Activated CD8-positive, alpha-beta T cell treated with anti-CD3 and anti-CD28 coated beads, Interleukin-2, amount 10 ng/mL, durations not matched to agents 7 days and 5 days (primary cell): ENCODE measurements at regions not wholly inside any gene's neighbourhood (a gene's known extent, or its start where the extent isn't known, plus 50 kb on each side); places are given as distances from the start of the nearest gene placed in this dataset.
"Not testable (repeated sequence)": the region's sequence is repeated elsewhere in the genome, so short reads cannot be mapped to it uniquely, and the experiment has no call there.

Experiments
- ATAC-seq: fragments of 150-1000 bp; cut with Tn5 transposase; one replicate; pipeline ENCODE4 v1.10.0; 2021; ENCODE audit warnings: moderate library complexity
- CTCF ChIA-PET: fragments of 350-600 bp; sonication (Branson Sonifier 250); formaldehyde crosslinking; loops from one replicate; lab custom pipeline; 2021; ENCODE audit warnings: antibody characterized with exemption; lab: Charles Lee
- POLR2A ChIA-PET: fragments of 350-600 bp; sonication (Branson Sonifier 250); formaldehyde crosslinking; loops from one replicate; lab custom pipeline; 2021; ENCODE audit warnings: antibody characterized with exemption; lab: Charles Lee
- DNase-seq: peaks from one replicate; pipeline ENCODE4 v3.0.0-alpha.2; 2020
- H3K27ac Mint-ChIP-seq: one replicate; pipeline ENCODE4 v1.8.0; 2021; ENCODE audit warnings: mild to moderate bottlenecking, mixed read lengths
- H3K27me3 Mint-ChIP-seq: one replicate; pipeline ENCODE4 v1.8.0; 2021; ENCODE audit warnings: low read depth, mixed read lengths
- H3K36me3 Mint-ChIP-seq: one replicate; pipeline ENCODE4 v1.8.0; 2021; ENCODE audit warnings: low read depth, mixed read lengths
- H3K4me1 Mint-ChIP-seq: one replicate; pipeline ENCODE4 v1.8.0; 2021; ENCODE audit warnings: low read depth, mixed read lengths
- H3K4me3 Mint-ChIP-seq: one replicate; pipeline ENCODE4 v1.8.0; 2021; ENCODE audit warnings: mild to moderate bottlenecking, mixed read lengths
- H3K9me3 Mint-ChIP-seq: one replicate; pipeline ENCODE4 v1.8.0; 2022; ENCODE audit warnings: mixed read lengths; ENCODE audit not compliant: insufficient read depth

- peaks cover 12% of the 10 kb centered on the region for H3K4me1 Mint-ChIP-seq
- H3K9me3 Mint-ChIP-seq, result no peaks in the 10 kb centered on the region
- no peaks in the 10 kb centered on the region for H3K36me3 Mint-ChIP-seq
- ChIA-PET CTCF (no interaction called here), POLR2A (no interaction called here)
- no peak for DNase-seq
- no peak overlapping the region for H3K4me3 Mint-ChIP-seq
- no peak overlapping the region for H3K27ac Mint-ChIP-seq
- no peak for ATAC-seq
- H3K27me3 Mint-ChIP-seq, result peaks cover 20% of the 10 kb centered on the region
These were observed 290.9 kb downstream of the SIPA1L2 start for GRCh38 chr1:232339073-232339472.

GRCh38 chr1:232335741-232336293 is 294.1 kb downstream of the SIPA1L2 start:
- Mint-ChIP-seq H3K36me3 (no peaks in the 10 kb centered on the region), H3K27me3 (peaks cover 22% of the 10 kb centered on the region), H3K27ac (peak overlapping the region; percentile 72), H3K4me3 (no peak overlapping the region), H3K9me3 (no peaks in the 10 kb centered on the region), H3K4me1 (peaks cover 12% of the 10 kb centered on the region)
- ChIA-PET POLR2A (no interaction called here), CTCF (interaction anchor here (1.4 kb wide), 1 partner anchor 292 kb away, joined by 4 read pairs; no protein-coding TSS in a partner anchor)
- ATAC-seq (no peak), DNase-seq (no peak)

- DNase-seq (peak; percentile 58), ATAC-seq (peak; percentile 82)
- Mint-ChIP-seq H3K4me1 (peaks cover 12% of the 10 kb centered on the region), H3K36me3 (no peaks in the 10 kb centered on the region), H3K4me3 (no peak overlapping the region), H3K27ac (peak overlapping the region; percentile 72), H3K9me3 (no peaks in the 10 kb centered on the region), H3K27me3 (peaks cover 22% of the 10 kb centered on the region)
- ChIA-PET CTCF (interaction anchor here (1.4 kb wide), 1 partner anchor 292 kb away, joined by 4 read pairs; no protein-coding TSS in a partner anchor), POLR2A (no interaction called here)
These were observed 294.7 kb downstream of the SIPA1L2 start for GRCh38 chr1:232335261-232335660.

GRCh38 chr1:232334811-232335210 is 295.1 kb downstream of the SIPA1L2 start:
- Mint-ChIP-seq H3K9me3 (no peaks in the 10 kb centered on the region), H3K27ac (no peak overlapping the region), H3K4me3 (no peak overlapping the region), H3K4me1 (peaks cover 12% of the 10 kb centered on the region), H3K27me3 (peaks cover 22% of the 10 kb centered on the region), H3K36me3 (no peaks in the 10 kb centered on the region)
- POLR2A ChIA-PET, result no interaction called here
- CTCF ChIA-PET, result no interaction called here
- no peak for ATAC-seq
- no peak for DNase-seq

- ATAC-seq (no peak), DNase-seq (no peak)
- H3K9me3 Mint-ChIP-seq, result no peaks in the 10 kb centered on the region
- ChIA-PET POLR2A (no interaction called here), CTCF (no interaction called here)
- H3K27ac Mint-ChIP-seq, result no peak overlapping the region
- peaks cover 22% of the 10 kb centered on the region for H3K27me3 Mint-ChIP-seq
- H3K4me1 Mint-ChIP-seq, result peaks cover 12% of the 10 kb centered on the region
- H3K36me3 Mint-ChIP-seq, result no peaks in the 10 kb centered on the region
- H3K4me3 Mint-ChIP-seq, result no peak overlapping the region
These were observed 295.7 kb downstream of the SIPA1L2 start for GRCh38 chr1:232334246-232334645.

GRCh38 chr1:232333419-232333767 is 296.5 kb downstream of the SIPA1L2 start:
- H3K4me1 Mint-ChIP-seq, result peaks cover 12% of the 10 kb centered on the region
- ChIA-PET POLR2A (no interaction called here), CTCF (no interaction called here)
- DNase-seq, result no peak
- H3K27ac Mint-ChIP-seq, result no peak overlapping the region
- ATAC-seq, result no peak
- H3K9me3 Mint-ChIP-seq, result no peaks in the 10 kb centered on the region
- no peak overlapping the region for H3K4me3 Mint-ChIP-seq
- peaks cover 22% of the 10 kb centered on the region for H3K27me3 Mint-ChIP-seq
- H3K36me3 Mint-ChIP-seq, result no peaks in the 10 kb centered on the region

- H3K27ac Mint-ChIP-seq, H3K4me3 Mint-ChIP-seq, ATAC-seq, H3K36me3 Mint-ChIP-seq, DNase-seq, H3K9me3 Mint-ChIP-seq, POLR2A ChIA-PET, CTCF ChIA-PET: not testable (repeated sequence)
- Mint-ChIP-seq H3K4me1 (peaks cover 12% of the 10 kb centered on the region), H3K27me3 (peaks cover 18% of the 10 kb centered on the region)
These were observed 297.1 kb downstream of the SIPA1L2 start for GRCh38 chr1:232332710-232333418.

- Mint-ChIP-seq H3K4me1 (no peaks in the 10 kb centered on the region), H3K4me3 (no peak overlapping the region), H3K27ac (no peak overlapping the region), H3K9me3 (no peaks in the 10 kb centered on the region), H3K36me3 (no peaks in the 10 kb centered on the region), H3K27me3 (peaks cover 10% of the 10 kb centered on the region)
- ChIA-PET POLR2A (no interaction called here), CTCF (interaction anchor here (1.0 kb wide), 1 partner anchor 37 kb away, joined by 3 read pairs; no protein-coding TSS in a partner anchor)
- ATAC-seq, result no peak
- DNase-seq, result no peak
These were observed 300.7 kb downstream of the SIPA1L2 start for GRCh38 chr1:232329103-232329813.

GRCh38 chr1:232328486-232329102 is 301.3 kb downstream of the SIPA1L2 start:
- no peak for ATAC-seq
- CTCF ChIA-PET, result interaction anchor here (1.0 kb wide), 1 partner anchor 38 kb away, joined by 3 read pairs; no protein-coding TSS in a partner anchor

GRCh38 chr1:232327899-232328298 is 302.0 kb downstream of the SIPA1L2 start:
- Mint-ChIP-seq H3K4me3 (no peak overlapping the region), H3K36me3 (no peaks in the 10 kb centered on the region), H3K27me3 (peaks cover 8% of the 10 kb centered on the region), H3K4me1 (no peaks in the 10 kb centered on the region), H3K27ac (no peak overlapping the region), H3K9me3 (no peaks in the 10 kb centered on the region)
- CTCF ChIA-PET, result no interaction called here
- POLR2A ChIA-PET, result no interaction called here
- ATAC-seq, result no peak
- no peak for DNase-seq

More at GRCh38 chr1:232328486-232329102, 301.3 kb downstream of the SIPA1L2 start:
- no peak overlapping the region for H3K27ac Mint-ChIP-seq
- no peak overlapping the region for H3K4me3 Mint-ChIP-seq
- POLR2A ChIA-PET, result no interaction called here
- no peak for DNase-seq
- H3K9me3 Mint-ChIP-seq, result no peaks in the 10 kb centered on the region
- H3K27me3 Mint-ChIP-seq, result peaks cover 8% of the 10 kb centered on the region
- no peaks in the 10 kb centered on the region for H3K36me3 Mint-ChIP-seq
- no peaks in the 10 kb centered on the region for H3K4me1 Mint-ChIP-seq

- no peaks in the 10 kb centered on the region for H3K4me1 Mint-ChIP-seq
- no peak overlapping the region for H3K27ac Mint-ChIP-seq
- DNase-seq, result no peak
- no peak for ATAC-seq
- ChIA-PET POLR2A (no interaction called here), CTCF (no interaction called here)
- H3K36me3 Mint-ChIP-seq, result no peaks in the 10 kb centered on the region
- no peaks in the 10 kb centered on the region for H3K9me3 Mint-ChIP-seq
- peaks cover 8% of the 10 kb centered on the region for H3K27me3 Mint-ChIP-seq
- H3K4me3 Mint-ChIP-seq, result no peak overlapping the region
These were observed 302.7 kb downstream of the SIPA1L2 start for GRCh38 chr1:232327269-232327668.
